ENCODE measurements at regions not wholly inside any gene's neighbourhood (a gene's known extent, or its start where the extent isn't known, plus 50 kb on each side); places are given as distances from the start of the nearest gene placed in this dataset.
A peak's percentile ranks its signal among the peaks of the same experiment; 100 is the strongest.

GRCh38 chr21:36647279-36648093, 51.4 kb upstream of the SIM2 start:
- Histone ChIP-seq H3K4me3 (no peak overlapping the region), H3K9me3 (no peaks in the 10 kb centered on the region), H3K36me3 (ENCODE audit: low read depth) (no peaks in the 10 kb centered on the region), H3K4me1 (ENCODE audit: low read depth) (no peaks in the 10 kb centered on the region)
- ATAC-seq (peak; percentile 40), DNase-seq (no peak)
- intact Hi-C loops (cut with DNase I, micrococcal nuclease) = no loop called here
- no peak for TF ChIP-seq CTCF (IDR thresholded peaks at IDR 0.05)
